ENCODE measurements at regions not wholly inside any gene's neighbourhood (a gene's known extent, or its start where the extent isn't known, plus 50 kb on each side); places are given as distances from the start of the nearest gene placed in this dataset.

GRCh38 chr1:219773110-219773509 is 155.2 kb downstream of the SLC30A10 start:
- no peak for TF ChIP-seq CTCF (IDR thresholded peaks at IDR 0.05)
- TF ChIP-seq POLR2A (IDR thresholded peaks at IDR 0.05) = no peak

Data from lower leg skin (tissue), 3 donors.